HEK293T (cell line): ENCODE measurements at regions not wholly inside any gene's neighbourhood (a gene's known extent, or its start where the extent isn't known, plus 50 kb on each side); places are given as distances from the start of the nearest gene placed in this dataset.

ENCODE experiments used
- CTCF ChIA-PET: fragments of 350-600 bp; formaldehyde crosslinking; extraction: SDS; loops from one replicate; lab custom pipeline; 2021; ENCODE audit warnings: antibody characterized with exemption, inconsistent platforms; lab: Yijun Ruan, JAX
- POLR2A ChIA-PET: fragments of 350-600 bp; formaldehyde crosslinking; extraction: SDS; loops from one replicate; lab custom pipeline; 2020; ENCODE audit warnings: antibody characterized with exemption, inconsistent platforms; lab: Yijun Ruan, JAX
- DNase-seq: peaks from one replicate; pipeline ENCODE4 v3.0.0; 2012; ENCODE audit warnings: mixed read lengths; ENCODE audit errors: extremely low spot score
- ARNT ChIP-seq: fragments of 450-650 bp; IDR thresholded peaks from 2 replicates; pipeline ENCODE4 v1.6.1; 2017; ENCODE audit warnings: mild to moderate bottlenecking
- BHLHE40 ChIP-seq: fragments of 450-650 bp; IDR thresholded peaks from 2 replicates; pipeline ENCODE4 v1.6.1; 2016; ENCODE audit warnings: mild to moderate bottlenecking, moderate library complexity, borderline replicate concordance
- CTBP1 ChIP-seq: fragments of 450-650 bp; IDR thresholded peaks from 2 replicates; pipeline ENCODE4 v1.6.1; 2016; ENCODE audit warnings: borderline replicate concordance
- ELF4 ChIP-seq: fragments of 450-650 bp; IDR thresholded peaks from 2 replicates; pipeline ENCODE4 v1.6.1; 2017; ENCODE audit warnings: antibody characterized with exemption
- FOXA1 ChIP-seq: fragments of 450-650 bp; IDR thresholded peaks from 2 replicates; pipeline ENCODE4 v1.6.1; 2016; ENCODE audit warnings: mild to moderate bottlenecking
- FOXK2 ChIP-seq: fragments of 450-650 bp; IDR thresholded peaks from 2 replicates; pipeline ENCODE4 v1.6.1; 2016; ENCODE audit warnings: mild to moderate bottlenecking
- FOXM1 ChIP-seq: fragments of 450-650 bp; IDR thresholded peaks from 2 replicates; pipeline ENCODE4 v1.6.1; 2017; ENCODE audit warnings: mild to moderate bottlenecking, borderline replicate concordance
- HDGF ChIP-seq: fragments of 450-650 bp; IDR thresholded peaks from 2 replicates; pipeline ENCODE4 v1.6.1; 2017; ENCODE audit warnings: antibody characterized with exemption, borderline replicate concordance
- L3MBTL2 ChIP-seq: fragments of 450-650 bp; conservative IDR thresholded peaks from 2 replicates; pipeline ENCODE4 v1.6.1; 2016; ENCODE audit warnings: mild to moderate bottlenecking
- LEF1 ChIP-seq: fragments of 450-650 bp; IDR thresholded peaks from 2 replicates; pipeline ENCODE4 v1.6.1; 2017; ENCODE audit warnings: mild to moderate bottlenecking, borderline replicate concordance
- NFRKB ChIP-seq: fragments of 450-650 bp; IDR thresholded peaks from 2 replicates; pipeline ENCODE4 v1.6.1; 2016; ENCODE audit warnings: mild to moderate bottlenecking, moderate library complexity
- SP1 ChIP-seq: fragments of 450-650 bp; IDR thresholded peaks from 2 replicates; pipeline ENCODE4 v1.6.1; 2017
- SUZ12 ChIP-seq: fragments of 450-650 bp; IDR thresholded peaks from 2 replicates; pipeline ENCODE4 v1.6.1; 2016; ENCODE audit warnings: mild to moderate bottlenecking
- TARDBP ChIP-seq: fragments of 450-650 bp; IDR thresholded peaks from 2 replicates; pipeline ENCODE4 v1.6.1; 2016
- ZNF384 ChIP-seq: fragments of 450-650 bp; IDR thresholded peaks from 2 replicates; pipeline ENCODE4 v1.6.1; 2016
- TF ChIP-seq, protein P1 (sequence below): fragments of 450-650 bp; IDR thresholded peaks from 2 replicates; pipeline ENCODE4 v1.6.1; 2016

DNA sequence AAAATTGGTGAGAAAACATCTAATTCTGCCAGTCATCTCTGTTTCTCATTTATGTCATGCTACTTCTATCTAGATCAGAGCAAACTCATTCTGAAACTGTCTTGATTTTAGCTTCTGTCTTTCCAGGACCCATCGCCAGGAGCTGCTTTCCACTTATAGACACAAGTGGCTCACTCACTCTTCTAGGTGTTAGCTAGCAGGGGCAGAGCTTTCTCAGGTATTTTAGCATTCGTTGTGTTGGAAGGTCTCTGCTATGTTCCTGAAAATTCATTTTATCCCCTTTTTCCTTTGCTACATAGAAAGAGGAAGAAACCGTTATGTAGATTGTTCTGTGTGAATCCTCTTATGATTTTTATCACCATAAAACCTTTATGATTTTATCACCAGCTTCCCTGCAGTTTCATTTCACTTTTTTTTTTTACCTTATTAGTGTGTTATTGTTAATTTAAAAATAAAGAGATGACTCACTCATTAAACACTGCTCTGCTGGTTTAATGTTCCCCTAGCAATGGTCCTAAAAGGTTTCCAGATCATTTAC is 246.6 kb upstream of the AADAT start:
- ChIA-PET POLR2A (no interaction called here), CTCF (no interaction called here)
- TF ChIP-seq SP1 = no peak
- no peak for TF ChIP-seq BHLHE40
- TF ChIP-seq NFRKB = no peak
- TF ChIP-seq FOXK2 = no peak
- no peak for TF ChIP-seq ARNT
- TF ChIP-seq TARDBP = no peak
- TF ChIP-seq L3MBTL2 = no peak
- TF ChIP-seq FOXA1 = no peak
- no peak for TF ChIP-seq HDGF
- no peak for TF ChIP-seq FOXM1
- TF ChIP-seq, protein P1, sequence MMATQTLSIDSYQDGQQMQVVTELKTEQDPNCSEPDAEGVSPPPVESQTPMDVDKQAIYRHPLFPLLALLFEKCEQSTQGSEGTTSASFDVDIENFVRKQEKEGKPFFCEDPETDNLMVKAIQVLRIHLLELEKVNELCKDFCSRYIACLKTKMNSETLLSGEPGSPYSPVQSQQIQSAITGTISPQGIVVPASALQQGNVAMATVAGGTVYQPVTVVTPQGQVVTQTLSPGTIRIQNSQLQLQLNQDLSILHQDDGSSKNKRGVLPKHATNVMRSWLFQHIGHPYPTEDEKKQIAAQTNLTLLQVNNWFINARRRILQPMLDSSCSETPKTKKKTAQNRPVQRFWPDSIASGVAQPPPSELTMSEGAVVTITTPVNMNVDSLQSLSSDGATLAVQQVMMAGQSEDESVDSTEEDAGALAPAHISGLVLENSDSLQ = no peak
- no peak for TF ChIP-seq ZNF384
- no peak for DNase-seq

DNA sequence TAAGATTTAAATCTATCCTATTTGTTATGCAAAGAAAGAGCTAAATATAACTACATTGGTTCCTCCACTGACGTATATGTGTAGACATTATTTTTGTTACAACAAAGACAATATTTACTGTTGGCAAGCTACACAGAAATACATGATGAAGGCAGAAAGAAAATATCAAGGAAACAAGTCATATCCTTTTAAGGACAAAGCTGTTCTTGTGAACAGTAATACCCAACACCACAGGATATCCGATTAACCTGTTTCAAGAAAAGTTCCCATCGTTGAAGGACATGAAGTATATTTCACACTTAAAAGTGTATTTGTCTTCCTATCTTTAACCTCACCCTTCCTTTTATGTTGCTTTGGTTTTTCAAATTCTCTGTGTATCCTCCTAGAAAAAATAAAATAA is 235.8 kb upstream of the AADAT start:
- TF ChIP-seq HDGF = no peak
- ChIA-PET CTCF (no interaction called here), POLR2A (no interaction called here)
- DNase-seq = no peak

DNA sequence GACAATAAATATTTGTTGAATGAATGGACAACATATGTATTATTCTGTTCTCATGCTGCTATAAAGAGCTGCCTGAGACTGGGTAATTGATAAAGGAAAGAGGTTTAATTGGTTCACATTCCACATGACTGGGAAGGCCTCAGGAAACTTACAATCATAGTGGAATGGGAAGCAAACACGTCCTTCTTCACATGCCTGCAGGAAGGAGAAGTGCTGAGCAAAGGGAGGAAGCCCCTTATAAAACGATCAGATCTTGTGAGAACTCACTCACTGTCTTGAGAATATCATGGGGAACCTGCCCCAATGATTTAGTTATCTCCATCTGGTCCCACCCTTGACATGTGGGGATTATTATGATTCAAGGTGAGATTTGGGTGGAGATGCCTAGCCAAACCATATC is 233.9 kb upstream of the AADAT start:
- ChIA-PET POLR2A (no interaction called here), CTCF (no interaction called here)
- TF ChIP-seq HDGF (no peak), ZNF384 (no peak), BHLHE40 (no peak), FOXA1 (no peak), NFRKB (no peak), L3MBTL2 (no peak)
- no peak for DNase-seq

DNA sequence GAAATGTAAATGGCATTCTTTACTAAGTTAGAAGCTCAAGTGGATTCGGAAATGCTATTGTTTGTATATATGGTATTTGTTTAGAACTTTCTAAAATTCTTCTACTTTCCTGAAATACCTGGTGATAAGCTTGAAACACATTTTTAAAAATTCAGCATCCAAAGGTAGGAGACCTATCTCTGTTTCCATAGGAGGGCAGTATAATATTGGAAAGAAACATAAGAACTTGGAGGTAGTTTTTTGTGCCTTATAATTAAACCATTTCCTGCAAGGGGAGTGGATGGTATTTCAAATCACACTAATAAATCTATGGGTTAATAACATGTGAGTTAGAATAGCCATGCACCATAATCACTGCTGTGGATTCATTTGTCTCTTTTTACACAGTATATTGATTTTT is 217.4 kb upstream of the AADAT start:
- ChIA-PET CTCF (no interaction called here), POLR2A (no interaction called here)
- TF ChIP-seq ARNT (no peak), FOXM1 (no peak), ELF4 (no peak), L3MBTL2 (no peak), FOXK2 (no peak), LEF1 (no peak), FOXA1 (no peak), NFRKB (no peak), SUZ12 (no peak), BHLHE40 (no peak), ZNF384 (no peak), TARDBP (no peak), SP1 (no peak), HDGF (no peak), CTBP1 (no peak)
- TF ChIP-seq, protein P1 = no peak
- no peak for DNase-seq

DNA sequence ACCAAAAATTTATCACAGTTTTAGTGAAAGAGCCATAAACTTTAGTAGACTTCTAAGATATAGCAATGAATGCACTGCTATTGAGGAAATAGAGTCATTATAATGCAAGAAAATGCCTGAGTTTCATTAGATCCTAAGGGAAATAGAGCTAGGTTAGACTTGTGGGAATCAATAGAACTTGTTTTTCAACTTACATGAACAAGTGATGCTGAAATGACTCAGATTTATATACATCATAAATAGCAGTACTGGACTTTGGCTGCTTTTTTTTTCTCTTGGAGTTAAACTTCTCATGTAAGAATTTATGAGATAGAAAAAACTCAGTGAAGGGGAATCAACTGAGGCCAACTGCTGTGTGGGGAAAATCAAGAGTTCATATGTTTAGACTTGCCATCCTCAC is 216.5 kb upstream of the AADAT start:
- CTCF ChIA-PET = no interaction called here

DNA sequence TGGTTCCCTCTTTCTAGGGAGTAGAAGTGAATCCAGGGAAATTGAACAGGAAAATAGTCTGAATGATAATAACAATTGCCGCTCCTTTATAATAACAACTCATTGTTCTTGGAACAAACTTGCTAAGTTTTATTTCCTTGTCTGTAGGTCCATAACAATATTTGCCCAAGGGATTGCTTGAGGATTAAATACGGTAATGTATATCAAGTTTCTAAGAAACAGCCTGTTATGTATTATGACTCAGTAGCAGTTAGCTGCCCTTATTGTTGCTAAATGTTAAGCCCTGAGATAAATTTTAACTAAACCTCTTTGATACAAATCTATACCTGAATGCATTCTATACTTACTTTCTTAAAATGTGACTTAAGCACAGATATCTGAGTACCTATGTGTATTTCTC is 215.9 kb upstream of the AADAT start:
- TF ChIP-seq LEF1 (no peak), FOXK2 (no peak), BHLHE40 (no peak), L3MBTL2 (no peak), NFRKB (no peak), SUZ12 (no peak), CTBP1 (no peak), TARDBP (no peak), ARNT (no peak), HDGF (no peak), ELF4 (no peak), FOXM1 (no peak), SP1 (no peak), ZNF384 (no peak), FOXA1 (no peak)
- TF ChIP-seq, protein P1 = no peak
- CTCF ChIA-PET = no interaction called here
- DNase-seq = no peak
- POLR2A ChIA-PET = no interaction called here

More for the DNA sequence above, 216.5 kb upstream of the AADAT start:
- no peak for TF ChIP-seq ARNT
- TF ChIP-seq L3MBTL2 = no peak
- no peak for TF ChIP-seq ZNF384
- no peak for TF ChIP-seq SUZ12
- TF ChIP-seq CTBP1 = no peak
- no peak for TF ChIP-seq ELF4
- no peak for TF ChIP-seq LEF1
- TF ChIP-seq FOXM1 = no peak
- no peak for TF ChIP-seq BHLHE40
- TF ChIP-seq TARDBP = no peak
- no peak for TF ChIP-seq FOXK2
- TF ChIP-seq, protein P1 = no peak
- no peak for TF ChIP-seq HDGF
- TF ChIP-seq SP1 = no peak
- TF ChIP-seq NFRKB = no peak
- no peak for TF ChIP-seq FOXA1
- DNase-seq = no peak
- POLR2A ChIA-PET = no interaction called here
